ENCODE measurements at regions not wholly inside any gene's neighbourhood (a gene's known extent, or its start where the extent isn't known, plus 50 kb on each side); places are given as distances from the start of the nearest gene placed in this dataset.

DNA sequence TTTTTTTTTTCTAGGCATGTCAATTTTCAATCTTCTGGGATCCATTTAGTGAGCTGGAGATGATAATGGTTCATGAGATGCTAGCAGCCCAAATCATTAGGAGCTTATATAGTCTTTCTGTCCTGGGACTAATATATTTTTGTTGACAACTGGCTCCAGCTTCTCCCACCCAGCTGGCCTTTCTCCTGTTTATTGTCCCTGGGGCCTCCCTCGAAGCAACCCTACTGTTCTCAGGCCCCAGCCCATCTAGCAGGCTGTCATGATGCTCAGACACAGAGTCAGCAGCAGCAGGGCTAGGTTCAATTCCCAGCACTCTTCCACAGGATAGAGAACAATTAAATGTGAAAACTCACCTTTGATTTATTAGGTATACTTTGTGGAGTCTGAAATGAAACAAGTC lies 127.6 kb upstream of the MID1 start:
- peak; percentile 69 for FAIRE-seq
- Histone ChIP-seq H3K4me2 (ENCODE audit: low read length) (no peak overlapping the region), H2AFZ (ENCODE audit: low read depth, low read length) (no peak overlapping the region), H3K9ac (ENCODE audit: low read length) (no peak overlapping the region), H3K9me3 (ENCODE audit: insufficient read depth, low read depth, low read length) (no peaks in the 10 kb centered on the region), H3K79me2 (ENCODE audit: insufficient read depth, low read length) (no peaks in the 10 kb centered on the region), H4K20me1 (ENCODE audit: insufficient read depth, low read length) (no peaks in the 10 kb centered on the region), H3K36me3 (ENCODE audit: insufficient read depth, low read length) (no peaks in the 10 kb centered on the region), H3K4me1 (ENCODE audit: insufficient read depth, low read length) (no peaks in the 10 kb centered on the region), H3K27me3 (ENCODE audit: insufficient read depth, low read length) (no peaks in the 10 kb centered on the region), H3K4me3 (ENCODE audit: insufficient read depth, low read depth, low read length) (no peak overlapping the region), H3K27ac (ENCODE audit: low read depth, low read length) (no peak overlapping the region)
- Mint-ChIP-seq H3K27me3 (ENCODE audit: low read depth, unreplicated experiment) (no peaks in the 10 kb centered on the region), H3K4me1 (ENCODE audit: low read depth, unreplicated experiment) (peaks cover 21% of the 10 kb centered on the region), H3K4me3 (ENCODE audit: unreplicated experiment) (no peak overlapping the region), H3K36me3 (ENCODE audit: low read depth, unreplicated experiment) (no peaks in the 10 kb centered on the region), H3K27ac (ENCODE audit: unreplicated experiment) (no peak overlapping the region), H3K9me3 (ENCODE audit: unreplicated experiment) (peaks cover 2% of the 10 kb centered on the region)
- no peak for DNase-seq (ENCODE audit: low read depth)
- TF ChIP-seq, protein P1, sequence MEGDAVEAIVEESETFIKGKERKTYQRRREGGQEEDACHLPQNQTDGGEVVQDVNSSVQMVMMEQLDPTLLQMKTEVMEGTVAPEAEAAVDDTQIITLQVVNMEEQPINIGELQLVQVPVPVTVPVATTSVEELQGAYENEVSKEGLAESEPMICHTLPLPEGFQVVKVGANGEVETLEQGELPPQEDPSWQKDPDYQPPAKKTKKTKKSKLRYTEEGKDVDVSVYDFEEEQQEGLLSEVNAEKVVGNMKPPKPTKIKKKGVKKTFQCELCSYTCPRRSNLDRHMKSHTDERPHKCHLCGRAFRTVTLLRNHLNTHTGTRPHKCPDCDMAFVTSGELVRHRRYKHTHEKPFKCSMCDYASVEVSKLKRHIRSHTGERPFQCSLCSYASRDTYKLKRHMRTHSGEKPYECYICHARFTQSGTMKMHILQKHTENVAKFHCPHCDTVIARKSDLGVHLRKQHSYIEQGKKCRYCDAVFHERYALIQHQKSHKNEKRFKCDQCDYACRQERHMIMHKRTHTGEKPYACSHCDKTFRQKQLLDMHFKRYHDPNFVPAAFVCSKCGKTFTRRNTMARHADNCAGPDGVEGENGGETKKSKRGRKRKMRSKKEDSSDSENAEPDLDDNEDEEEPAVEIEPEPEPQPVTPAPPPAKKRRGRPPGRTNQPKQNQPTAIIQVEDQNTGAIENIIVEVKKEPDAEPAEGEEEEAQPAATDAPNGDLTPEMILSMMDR (IDR thresholded peaks at IDR 0.05; ENCODE audit: insufficient read depth, low read depth, low read length), result no peak

DNA sequence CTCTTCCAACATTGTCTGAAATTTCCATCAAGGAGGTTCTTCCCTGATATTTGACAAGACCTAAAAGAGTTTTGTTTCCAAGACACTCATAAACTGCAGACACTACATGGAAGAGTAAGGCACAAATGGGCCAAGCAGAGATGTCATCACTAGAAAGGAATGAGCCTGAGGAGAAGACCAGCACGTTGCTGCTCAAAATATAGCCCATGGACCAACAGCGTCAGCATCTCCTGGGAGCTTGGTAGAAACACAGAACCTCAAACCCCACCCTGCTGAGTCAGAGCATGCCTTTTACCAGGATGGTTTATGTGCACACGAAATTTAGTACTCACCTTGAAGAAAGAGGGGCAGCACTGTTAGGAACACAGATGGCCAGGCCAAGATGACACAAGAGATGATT lies 128.7 kb upstream of the MID1 start:
- H3K9me3 ChIP-seq (ENCODE audit: insufficient read depth, low read depth, low read length), result no peaks in the 10 kb centered on the region
- H4K20me1 ChIP-seq (ENCODE audit: insufficient read depth, low read length), result no peaks in the 10 kb centered on the region
- TF ChIP-seq, protein P1 (IDR thresholded peaks at IDR 0.05; ENCODE audit: insufficient read depth, low read depth, low read length), result no peak
- TF ChIP-seq EZH2 (IDR thresholded peaks at IDR 0.05; ENCODE audit: insufficient read depth, low read length), result no peak
- no peak overlapping the region for H3K4me2 ChIP-seq (ENCODE audit: low read length)
- H3K4me3 Mint-ChIP-seq (ENCODE audit: unreplicated experiment), result no peak overlapping the region
- H3K4me3 ChIP-seq (ENCODE audit: insufficient read depth, low read depth, low read length), result no peak overlapping the region
- peaks cover 2% of the 10 kb centered on the region for H3K9me3 Mint-ChIP-seq (ENCODE audit: unreplicated experiment)
- DNase-seq (ENCODE audit: low read depth), result peak; percentile 38
- H3K9ac ChIP-seq (ENCODE audit: low read length), result no peak overlapping the region
- no peaks in the 10 kb centered on the region for H3K79me2 ChIP-seq (ENCODE audit: insufficient read depth, low read length)
- H2AFZ ChIP-seq (ENCODE audit: low read depth, low read length), result no peak overlapping the region
- H3K4me1 Mint-ChIP-seq (ENCODE audit: low read depth, unreplicated experiment), result peaks cover 27% of the 10 kb centered on the region
- H3K27ac Mint-ChIP-seq (ENCODE audit: unreplicated experiment), result no peak overlapping the region
- no peak overlapping the region for H3K27ac ChIP-seq (ENCODE audit: low read depth, low read length)
- peak; percentile 82 for FAIRE-seq
- no peaks in the 10 kb centered on the region for H3K36me3 ChIP-seq (ENCODE audit: insufficient read depth, low read length)
- H3K27me3 Mint-ChIP-seq (ENCODE audit: low read depth, unreplicated experiment), result no peaks in the 10 kb centered on the region
- peaks cover under 1% of the 10 kb centered on the region for H3K4me1 ChIP-seq (ENCODE audit: insufficient read depth, low read length)
- H3K36me3 Mint-ChIP-seq (ENCODE audit: low read depth, unreplicated experiment), result no peaks in the 10 kb centered on the region
- H3K27me3 ChIP-seq (ENCODE audit: insufficient read depth, low read length), result no peaks in the 10 kb centered on the region

DNA sequence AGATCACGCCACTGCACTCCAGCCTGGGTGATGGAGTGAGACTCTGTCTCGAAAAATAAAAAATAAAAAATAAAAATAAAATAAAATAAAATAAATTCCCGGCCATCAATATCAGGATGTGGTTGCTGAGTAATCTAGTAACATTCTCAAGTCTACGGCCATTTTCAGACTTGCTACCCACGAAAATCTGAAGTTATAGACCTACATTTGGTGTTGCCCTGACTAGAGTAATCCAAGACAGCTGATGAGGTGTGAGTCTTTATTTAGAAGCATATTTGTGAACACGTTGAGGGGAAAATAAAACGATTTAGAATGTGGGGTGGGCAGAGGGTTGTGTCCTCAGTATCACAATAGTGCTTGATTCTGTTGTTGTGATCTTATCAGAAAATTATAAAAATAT lies 130.2 kb upstream of the MID1 start:
- H3K27me3 ChIP-seq (ENCODE audit: insufficient read depth, low read length), result no peaks in the 10 kb centered on the region
- H3K9ac ChIP-seq (ENCODE audit: low read length), result no peak overlapping the region
- H3K4me1 Mint-ChIP-seq (ENCODE audit: low read depth, unreplicated experiment), result peaks cover 39% of the 10 kb centered on the region
- H3K4me1 ChIP-seq (ENCODE audit: insufficient read depth, low read length), result peaks cover 12% of the 10 kb centered on the region
- TF ChIP-seq EZH2 (IDR thresholded peaks at IDR 0.05; ENCODE audit: insufficient read depth, low read length), result no peak
- TF ChIP-seq, protein P1 (IDR thresholded peaks at IDR 0.05; ENCODE audit: insufficient read depth, low read depth, low read length), result no peak
- FAIRE-seq (no peak), DNase-seq (ENCODE audit: low read depth) (peak; percentile 20)
- no peak overlapping the region for H3K4me3 Mint-ChIP-seq (ENCODE audit: unreplicated experiment)
- no peaks in the 10 kb centered on the region for H3K9me3 ChIP-seq (ENCODE audit: insufficient read depth, low read depth, low read length)
- no peak overlapping the region for H3K4me3 ChIP-seq (ENCODE audit: insufficient read depth, low read depth, low read length)
- peak overlapping the region; percentile 36 for H3K27ac Mint-ChIP-seq (ENCODE audit: unreplicated experiment)
- H3K36me3 ChIP-seq (ENCODE audit: insufficient read depth, low read length), result no peaks in the 10 kb centered on the region
- no peaks in the 10 kb centered on the region for H4K20me1 ChIP-seq (ENCODE audit: insufficient read depth, low read length)
- no peak overlapping the region for H2AFZ ChIP-seq (ENCODE audit: low read depth, low read length)
- H3K36me3 Mint-ChIP-seq (ENCODE audit: low read depth, unreplicated experiment), result no peaks in the 10 kb centered on the region
- peaks cover 2% of the 10 kb centered on the region for H3K9me3 Mint-ChIP-seq (ENCODE audit: unreplicated experiment)
- H3K27me3 Mint-ChIP-seq (ENCODE audit: low read depth, unreplicated experiment), result no peaks in the 10 kb centered on the region
- H3K4me2 ChIP-seq (ENCODE audit: low read length), result no peak overlapping the region
- no peaks in the 10 kb centered on the region for H3K79me2 ChIP-seq (ENCODE audit: insufficient read depth, low read length)
- H3K27ac ChIP-seq (ENCODE audit: low read depth, low read length), result no peak overlapping the region

All from astrocyte (in vitro differentiated cells and primary cell).